OCI-LY7 (cell line): ENCODE measurements at regions not wholly inside any gene's neighbourhood (a gene's known extent, or its start where the extent isn't known, plus 50 kb on each side); places are given as distances from the start of the nearest gene placed in this dataset.

ENCODE experiments used
- BruUV-seq: library from RNA; stranded (reverse); fragments of 400-500 nt; replicated peaks from 2 replicates; lab custom pipeline; 2021; lab: Mats Ljungman, UMichigan
- CTCF ChIA-PET: fragments of 300-600 bp; sonication (Branson Sonifier 250); formaldehyde crosslinking; loops from one replicate; lab custom pipeline; 2022; ENCODE audit warnings: antibody characterized with exemption; ENCODE audit not compliant: unreplicated experiment; lab: Charles Lee
- POLR2A ChIA-PET: fragments of 300-600 bp; sonication (Branson Sonifier 250); formaldehyde crosslinking; loops from one replicate; lab custom pipeline; 2022; ENCODE audit warnings: antibody characterized with exemption; lab: Charles Lee
- DNase-seq: peaks from one replicate; pipeline ENCODE4 v3.0.0-alpha.2; 2015; ENCODE audit warnings: low spot score
- H2AFZ ChIP-seq: fragments of 200-600 bp; sonication (generic), shearing (Covaris generic); 2 replicates; pipeline ENCODE4 v1.6.1; 2014; ENCODE audit warnings: mild to moderate bottlenecking, antibody characterized with exemption, low read length, moderate library complexity
- H3K27ac ChIP-seq: fragments of 200-600 bp; sonication (generic); 2 replicates; pipeline ENCODE4 v1.5.1; 2014; ENCODE audit warnings: mixed run types, low read depth, mild to moderate bottlenecking, moderate library complexity, low read length, inconsistent platforms; ENCODE audit not compliant: poor library complexity, severe bottlenecking
- H3K36me3 ChIP-seq: fragments of 200-600 bp; sonication (generic); 2 replicates; pipeline ENCODE4 v1.6.1; 2014; ENCODE audit warnings: mild to moderate bottlenecking, antibody characterized with exemption, low read length, moderate library complexity, mixed read lengths; ENCODE audit not compliant: insufficient read depth
- H3K4me1 ChIP-seq: fragments of 200-600 bp; sonication (generic); 2 replicates; pipeline ENCODE4 v1.5.1; 2014; ENCODE audit warnings: mild to moderate bottlenecking, low read length; ENCODE audit not compliant: insufficient read depth, poor library complexity, severe bottlenecking
- H3K4me2 ChIP-seq: fragments of 200-600 bp; sonication (generic); 2 replicates; pipeline ENCODE4 v1.6.1; 2014; ENCODE audit warnings: mild to moderate bottlenecking, low read length
- H3K4me3 ChIP-seq: fragments of 200-600 bp; sonication (generic); 2 replicates; pipeline ENCODE4 v1.5.1; 2014; ENCODE audit warnings: mild to moderate bottlenecking, low read depth, low read length; ENCODE audit not compliant: poor library complexity, severe bottlenecking
- H3K79me2 ChIP-seq: fragments of 200-600 bp; sonication (generic); 2 replicates; pipeline ENCODE4 v1.6.1; 2016; ENCODE audit warnings: low read depth, mild to moderate bottlenecking, low read length, moderate library complexity, mixed read lengths; ENCODE audit not compliant: insufficient read depth
- H3K9me2 ChIP-seq: fragments of 200-600 bp; sonication (generic); 2 replicates; pipeline ENCODE4 v1.6.1; 2016; ENCODE audit warnings: mild to moderate bottlenecking, low read length, mixed read lengths; ENCODE audit not compliant: insufficient read depth
- H3K9me3 ChIP-seq: fragments of 200-600 bp; sonication (generic); 2 replicates; pipeline ENCODE4 v1.6.1; 2014; ENCODE audit warnings: mild to moderate bottlenecking, mixed run types, low read length, mixed read lengths
- H4K20me1 ChIP-seq: fragments of 200-600 bp; sonication (generic); 2 replicates; pipeline ENCODE4 v1.6.1; 2014; ENCODE audit warnings: mild to moderate bottlenecking, antibody characterized with exemption, low read length, moderate library complexity, mixed read lengths; ENCODE audit not compliant: insufficient read depth
- CTCF ChIP-seq: fragments of 200-600 bp; sonication (generic); conservative IDR thresholded peaks from 2 replicates; pipeline ENCODE4 v1.5.1; 2014; ENCODE audit warnings: mild to moderate bottlenecking, antibody characterized with exemption, low read length, moderate library complexity, mixed read lengths
- EZH2phosphoT487 ChIP-seq: fragments of 200-600 bp; sonication (generic); IDR thresholded peaks from 2 replicates; pipeline ENCODE4 v1.6.1; 2018; ENCODE audit warnings: low read depth, borderline replicate concordance, mild to moderate bottlenecking, mixed run types, antibody characterized with exemption, low read length, moderate library complexity, mixed read lengths
- intact Hi-C: fragments of 100-400 bp; cut with micrococcal nuclease; formaldehyde crosslinking; loops from one replicate; pipeline ENCODE4 v1.10.0; 2022; ENCODE audit not compliant: unreplicated experiment

DNA sequence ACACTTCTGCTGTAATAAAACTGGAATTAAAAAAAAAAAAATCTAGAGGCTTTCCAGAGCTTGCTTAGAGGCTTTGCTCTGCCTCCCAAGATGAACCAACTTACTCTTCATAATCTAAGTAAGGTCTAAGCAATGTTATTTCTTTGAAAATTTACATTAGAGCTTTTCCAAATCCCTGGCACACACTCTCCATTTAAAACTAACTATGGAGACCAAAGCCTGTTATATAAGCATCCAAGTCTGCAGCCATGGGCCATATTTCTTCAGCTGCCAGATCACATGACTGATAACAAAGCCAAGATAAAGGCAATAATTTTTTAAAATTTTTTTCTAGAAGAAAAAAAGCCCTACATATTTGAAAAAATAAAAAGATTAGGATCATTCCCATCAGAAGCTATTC is 55.0 kb upstream of the ARHGEF3 start:
- CTCF ChIA-PET, result no interaction called here
- Histone ChIP-seq H3K4me1 (peaks cover 25% of the 10 kb centered on the region), H4K20me1 (no peaks in the 10 kb centered on the region), H3K36me3 (no peaks in the 10 kb centered on the region; the same call in 1 of the 2 replicates), H3K4me2 (no peak overlapping the region), H3K27ac (no peak overlapping the region), H3K9me3 (no peaks in the 10 kb centered on the region), H3K9me2 (no peaks in the 10 kb centered on the region), H2AFZ (no peak overlapping the region), H3K79me2 (no peaks in the 10 kb centered on the region), H3K4me3 (no peak overlapping the region)
- BruUV-seq, result no TSS peak
- intact Hi-C loops, result loop anchor here (1.0 to 2.0 kb wide), 2 partner anchors 60 to 133 kb away; no protein-coding TSS in a partner anchor
- POLR2A ChIA-PET, result interaction anchor here (0.6 to 0.8 kb wide), 2 partner anchors 8 to 238 kb away, joined by 3 read pairs; no protein-coding TSS in a partner anchor
- no peak for DNase-seq
- no peak for TF ChIP-seq CTCF
- no peak for TF ChIP-seq EZH2phosphoT487

- H3K4me2 ChIP-seq, result 0 out of 2 replicates have a peak overlapping the region, but pooled peaks have one; percentile 4
- CTCF ChIA-PET, result no interaction called here
- BruUV-seq, result no TSS peak
- no peaks in the 10 kb centered on the region for H3K9me3 ChIP-seq
- no peaks in the 10 kb centered on the region; the same call in 1 of the 2 replicates for H3K36me3 ChIP-seq
- intact Hi-C loops, result loop anchor here (1.0 to 2.0 kb wide), 2 partner anchors 61 to 133 kb away; no protein-coding TSS in a partner anchor
- no peaks in the 10 kb centered on the region for H4K20me1 ChIP-seq
- no peaks in the 10 kb centered on the region for H3K79me2 ChIP-seq
- H3K4me3 ChIP-seq, result no peak overlapping the region
- TF ChIP-seq CTCF, result peak; percentile 94
- no peak for TF ChIP-seq EZH2phosphoT487
- H2AFZ ChIP-seq, result no peak overlapping the region
- POLR2A ChIA-PET, result no interaction called here
- no peak overlapping the region for H3K27ac ChIP-seq
- peaks cover 24% of the 10 kb centered on the region for H3K4me1 ChIP-seq
- no peaks in the 10 kb centered on the region for H3K9me2 ChIP-seq
- DNase-seq, result peak; percentile 57
These were observed 54.2 kb upstream of the ARHGEF3 start for GRCh38 chr3:56855856-56856512.
